ENCODE measurements at regions not wholly inside any gene's neighbourhood (a gene's known extent, or its start where the extent isn't known, plus 50 kb on each side); places are given as distances from the start of the nearest gene placed in this dataset.

DNA sequence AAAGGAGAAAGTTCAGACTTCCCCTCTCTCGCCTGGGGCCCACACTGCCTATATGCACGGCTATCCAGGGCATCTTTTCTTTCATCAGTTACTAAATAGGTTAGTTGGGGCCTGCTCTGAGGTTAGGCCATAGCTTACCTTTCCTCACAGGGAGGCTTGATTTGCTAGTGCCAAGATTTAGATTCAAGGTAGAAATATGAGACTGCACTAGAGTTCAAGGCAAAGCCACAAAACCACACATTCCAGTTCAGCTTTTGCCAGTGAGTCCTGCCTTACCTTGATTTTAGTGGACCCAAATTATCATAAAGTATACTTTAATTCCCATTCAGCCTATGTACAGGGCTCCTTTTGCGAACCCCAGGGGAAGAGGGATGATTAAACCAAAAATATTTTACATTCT lies 762.8 kb downstream of the PDHA2 start:
- TF ChIP-seq ZNF274 (IDR thresholded peaks at IDR 0.05; ENCODE audit: low read depth, low read length) (no peak), SUZ12 (IDR thresholded peaks at IDR 0.05; ENCODE audit: extremely low read depth, insufficient read depth, insufficient read length) (no peak)
